ENCODE measurements at regions not wholly inside any gene's neighbourhood (a gene's known extent, or its start where the extent isn't known, plus 50 kb on each side); places are given as distances from the start of the nearest gene placed in this dataset.

DNA sequence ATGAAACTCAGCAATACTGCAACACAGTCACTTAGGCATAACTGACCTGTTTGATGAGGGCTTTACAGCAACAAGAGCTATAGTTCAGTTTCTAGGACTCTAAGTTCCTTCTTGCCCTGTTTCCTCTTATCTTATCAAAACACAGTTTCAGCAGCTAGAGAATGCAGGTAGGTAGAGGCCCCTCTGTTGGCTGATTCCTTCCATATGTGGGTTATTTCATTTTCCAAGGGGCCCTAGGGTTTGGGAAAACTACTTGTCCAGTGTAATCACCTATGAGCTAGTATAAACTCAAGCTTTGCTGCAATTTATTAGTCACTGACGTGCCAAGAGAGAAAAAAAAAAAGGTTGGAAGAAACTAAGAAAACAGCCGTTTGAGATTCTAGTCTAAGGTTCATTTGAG, 607.7 kb upstream of the USP24 start:
- TF ChIP-seq, protein P1, sequence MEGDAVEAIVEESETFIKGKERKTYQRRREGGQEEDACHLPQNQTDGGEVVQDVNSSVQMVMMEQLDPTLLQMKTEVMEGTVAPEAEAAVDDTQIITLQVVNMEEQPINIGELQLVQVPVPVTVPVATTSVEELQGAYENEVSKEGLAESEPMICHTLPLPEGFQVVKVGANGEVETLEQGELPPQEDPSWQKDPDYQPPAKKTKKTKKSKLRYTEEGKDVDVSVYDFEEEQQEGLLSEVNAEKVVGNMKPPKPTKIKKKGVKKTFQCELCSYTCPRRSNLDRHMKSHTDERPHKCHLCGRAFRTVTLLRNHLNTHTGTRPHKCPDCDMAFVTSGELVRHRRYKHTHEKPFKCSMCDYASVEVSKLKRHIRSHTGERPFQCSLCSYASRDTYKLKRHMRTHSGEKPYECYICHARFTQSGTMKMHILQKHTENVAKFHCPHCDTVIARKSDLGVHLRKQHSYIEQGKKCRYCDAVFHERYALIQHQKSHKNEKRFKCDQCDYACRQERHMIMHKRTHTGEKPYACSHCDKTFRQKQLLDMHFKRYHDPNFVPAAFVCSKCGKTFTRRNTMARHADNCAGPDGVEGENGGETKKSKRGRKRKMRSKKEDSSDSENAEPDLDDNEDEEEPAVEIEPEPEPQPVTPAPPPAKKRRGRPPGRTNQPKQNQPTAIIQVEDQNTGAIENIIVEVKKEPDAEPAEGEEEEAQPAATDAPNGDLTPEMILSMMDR (IDR thresholded peaks at IDR 0.05): no peak
- no peak for TF ChIP-seq POLR2AphosphoS5 (IDR thresholded peaks at IDR 0.05)
